ENCODE measurements at regions not wholly inside any gene's neighbourhood (a gene's known extent, or its start where the extent isn't known, plus 50 kb on each side); places are given as distances from the start of the nearest gene placed in this dataset.
A peak's percentile ranks its signal among the peaks of the same experiment; 100 is the strongest.
"Not testable (repeated sequence)": the region's sequence is repeated elsewhere in the genome, so short reads cannot be mapped to it uniquely, and the experiment has no call there.

DNA sequence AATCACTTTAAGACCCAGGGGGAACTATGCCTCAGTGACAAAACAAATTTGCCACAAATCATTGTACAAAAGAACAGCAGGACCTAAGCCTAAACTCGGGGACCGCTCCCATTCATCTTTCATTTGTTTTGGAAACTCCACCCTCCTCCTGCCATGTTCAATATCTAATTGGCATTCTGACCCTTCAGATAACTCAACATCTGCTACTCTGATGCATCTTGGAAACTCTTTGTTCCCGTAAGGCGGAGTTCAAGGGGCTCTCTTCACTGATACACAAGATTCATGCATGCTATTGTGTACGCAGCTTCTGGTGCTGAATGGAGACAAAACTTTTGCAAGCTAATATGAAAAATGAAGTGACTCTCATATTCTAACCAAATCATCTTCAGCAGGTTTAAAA lies 187.6 kb downstream of the ZFP64 start:
- no peak overlapping the region for H3K27ac ChIP-seq
- no peaks in the 10 kb centered on the region for H3K9me3 ChIP-seq
- TF ChIP-seq, protein P1, sequence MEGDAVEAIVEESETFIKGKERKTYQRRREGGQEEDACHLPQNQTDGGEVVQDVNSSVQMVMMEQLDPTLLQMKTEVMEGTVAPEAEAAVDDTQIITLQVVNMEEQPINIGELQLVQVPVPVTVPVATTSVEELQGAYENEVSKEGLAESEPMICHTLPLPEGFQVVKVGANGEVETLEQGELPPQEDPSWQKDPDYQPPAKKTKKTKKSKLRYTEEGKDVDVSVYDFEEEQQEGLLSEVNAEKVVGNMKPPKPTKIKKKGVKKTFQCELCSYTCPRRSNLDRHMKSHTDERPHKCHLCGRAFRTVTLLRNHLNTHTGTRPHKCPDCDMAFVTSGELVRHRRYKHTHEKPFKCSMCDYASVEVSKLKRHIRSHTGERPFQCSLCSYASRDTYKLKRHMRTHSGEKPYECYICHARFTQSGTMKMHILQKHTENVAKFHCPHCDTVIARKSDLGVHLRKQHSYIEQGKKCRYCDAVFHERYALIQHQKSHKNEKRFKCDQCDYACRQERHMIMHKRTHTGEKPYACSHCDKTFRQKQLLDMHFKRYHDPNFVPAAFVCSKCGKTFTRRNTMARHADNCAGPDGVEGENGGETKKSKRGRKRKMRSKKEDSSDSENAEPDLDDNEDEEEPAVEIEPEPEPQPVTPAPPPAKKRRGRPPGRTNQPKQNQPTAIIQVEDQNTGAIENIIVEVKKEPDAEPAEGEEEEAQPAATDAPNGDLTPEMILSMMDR (IDR thresholded peaks at IDR 0.05) = no peak
- no peaks in the 10 kb centered on the region for H3K27me3 ChIP-seq
- FAIRE-seq (no peak), ATAC-seq (no peak), DNase-seq (no peak)
- WGBS, 2 donors = 80 to 81% methylated on average over 5 of the region's 5 CpGs
- intact Hi-C loops (cut with DNase I) = no loop called here
- H3K4me3 ChIP-seq = no peak overlapping the region
- H3K4me1 ChIP-seq = no peaks in the 10 kb centered on the region
- no peaks in the 10 kb centered on the region for H3K36me3 ChIP-seq

DNA sequence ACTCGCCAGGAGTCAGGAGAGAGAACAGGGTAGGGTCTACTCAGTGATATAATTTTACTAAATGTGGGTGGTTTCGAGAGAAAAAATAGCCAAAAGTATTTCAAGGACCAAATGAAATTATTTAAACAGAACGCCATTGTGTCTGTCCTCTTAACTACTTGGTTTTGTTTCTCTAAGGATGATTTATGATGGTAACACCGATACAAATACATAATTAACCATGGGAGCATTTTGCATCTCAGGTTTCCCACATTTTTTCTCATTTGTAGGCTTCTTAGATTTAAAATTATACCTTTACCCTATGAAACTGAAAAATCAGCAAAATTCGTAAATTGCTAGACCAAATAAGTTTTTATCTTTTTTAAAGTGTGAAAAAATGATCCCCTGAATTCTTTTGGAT lies 188.2 kb downstream of the ZFP64 start:
- intact Hi-C loops (cut with DNase I) = no loop called here

DNA sequence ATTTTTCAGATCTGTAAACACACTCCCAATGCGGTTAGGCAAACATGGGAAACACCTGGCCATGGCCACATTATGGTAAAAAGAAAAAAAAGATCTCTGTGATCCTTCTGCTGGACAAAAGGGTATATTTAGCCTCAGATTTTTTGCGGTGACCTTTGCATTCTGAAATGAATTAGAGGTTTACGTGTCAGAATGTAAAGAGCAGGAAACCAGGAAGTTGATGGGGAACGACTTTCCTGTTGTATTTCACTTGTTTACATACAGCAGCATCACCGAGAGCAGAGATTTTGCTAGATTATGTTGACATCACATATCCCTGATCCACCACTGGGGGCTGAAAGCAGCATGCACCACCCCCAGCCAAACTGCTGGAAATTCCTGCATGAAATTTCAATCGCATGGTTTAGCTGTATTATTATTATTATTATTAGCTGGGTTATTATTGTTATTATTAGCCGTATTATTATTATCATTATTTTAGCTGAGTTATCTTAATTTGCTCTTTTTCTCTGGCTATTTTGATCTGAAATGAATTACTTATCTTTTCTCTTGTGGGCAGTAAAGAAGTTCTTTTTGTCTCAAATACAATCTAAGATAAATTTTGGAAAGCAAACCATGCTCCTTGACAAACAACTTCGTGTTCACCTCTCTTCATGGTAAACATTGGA lies 189.4 kb downstream of the ZFP64 start:
- TF ChIP-seq, protein P1 (IDR thresholded peaks at IDR 0.05) = no peak
- DNase-seq = no peak

More for the DNA sequence above, 188.2 kb downstream of the ZFP64 start:
- no peaks in the 10 kb centered on the region for H3K9me3 ChIP-seq
- WGBS, 2 donors = 38 to 48% methylated on average over 5 of the region's 5 CpGs
- TF ChIP-seq, protein P1 (IDR thresholded peaks at IDR 0.05) = no peak
- no peaks in the 10 kb centered on the region for H3K4me1 ChIP-seq
- DNase-seq (no peak), ATAC-seq (no peak), FAIRE-seq (no peak)
- no peak overlapping the region for H3K4me3 ChIP-seq
- no peaks in the 10 kb centered on the region for H3K27me3 ChIP-seq
- H3K36me3 ChIP-seq = no peaks in the 10 kb centered on the region
- H3K27ac ChIP-seq = peak overlapping the region in 1 of 4 donors; percentile 1

DNA sequence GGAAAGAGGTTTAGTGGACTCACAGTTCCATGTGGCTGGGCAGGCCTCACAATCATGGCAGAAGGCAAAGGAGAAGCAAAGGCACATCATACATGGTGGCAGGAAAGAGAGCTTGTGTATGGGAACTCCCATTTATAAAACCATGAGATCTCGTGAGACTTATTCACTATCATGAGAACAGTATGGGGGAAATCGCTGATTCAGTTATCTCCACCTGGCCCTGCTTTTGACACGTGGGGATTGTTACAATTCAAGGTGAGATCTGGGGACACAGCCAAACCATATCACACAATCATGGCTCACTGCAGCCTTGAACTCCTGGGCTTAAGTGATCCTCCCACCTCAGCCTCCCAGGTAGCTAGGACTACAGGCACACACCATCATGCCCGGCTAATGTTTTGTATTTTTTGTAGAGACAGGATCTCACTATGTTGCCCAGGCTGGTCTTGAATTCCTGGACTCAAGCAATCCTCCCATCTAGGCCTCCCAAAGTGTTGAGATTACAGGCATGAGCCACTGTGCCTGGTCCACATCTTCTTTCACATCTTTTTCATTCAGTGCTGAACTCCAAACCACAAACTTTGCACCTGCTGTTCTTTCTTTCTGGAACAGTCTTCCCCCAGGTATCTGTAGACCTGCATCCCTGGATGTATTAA lies 194.2 kb downstream of the ZFP64 start:
- H3K4me1 ChIP-seq; FAIRE-seq; DNase-seq; H3K36me3 ChIP-seq; H3K4me3 ChIP-seq; intact Hi-C loops (cut with DNase I); H3K27me3 ChIP-seq; H3K9me3 ChIP-seq; H3K27ac ChIP-seq; ATAC-seq: not testable (repeated sequence)
- 56 to 62% methylated on average over 4 of the region's 4 CpGs for WGBS, 2 donors

More for the DNA sequence above, 189.4 kb downstream of the ZFP64 start:
- WGBS, 2 donors = 25 to 27% methylated on average over 8 of the region's 8 CpGs
- Histone ChIP-seq H3K36me3 (no peaks in the 10 kb centered on the region), H3K27ac (no peak overlapping the region), H3K27me3 (no peaks in the 10 kb centered on the region), H3K4me3 (no peak overlapping the region), H3K9me3 (no peaks in the 10 kb centered on the region), H3K4me1 (no peaks in the 10 kb centered on the region)
- intact Hi-C loops (cut with DNase I) = no loop called here
- no peak for ATAC-seq
- no peak for FAIRE-seq

DNA sequence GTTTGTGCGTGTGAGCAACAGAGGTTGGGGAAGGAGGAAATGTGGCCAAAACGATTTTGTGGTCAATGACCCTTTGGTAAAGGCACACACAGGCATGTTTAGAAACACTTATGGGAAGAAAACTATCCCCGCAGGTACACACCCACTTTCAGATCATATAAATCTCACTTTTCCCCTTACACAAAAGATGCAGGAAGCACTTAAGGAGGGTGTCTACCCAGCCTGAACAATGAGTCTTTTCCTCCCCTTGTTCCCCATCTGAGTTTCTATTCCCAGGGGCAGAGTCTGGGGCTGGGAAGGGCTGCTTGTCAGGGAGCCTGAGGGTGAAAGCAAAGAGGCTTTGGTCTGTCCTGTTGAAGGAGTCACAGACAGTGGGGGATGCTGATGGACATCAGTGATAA lies 193.2 kb upstream of the SALL4 start:
- H3K36me3 ChIP-seq = no peaks in the 10 kb centered on the region
- DNase-seq = no peak
- H3K9me3 ChIP-seq = no peaks in the 10 kb centered on the region
- no peak overlapping the region for H3K27ac ChIP-seq
- no peak for FAIRE-seq
- no peaks in the 10 kb centered on the region for H3K27me3 ChIP-seq
- ATAC-seq = no peak
- H3K4me3 ChIP-seq = no peak overlapping the region
- 49 to 69% methylated on average over 3 of the region's 3 CpGs for WGBS, 2 donors
- no peaks in the 10 kb centered on the region for H3K4me1 ChIP-seq
- intact Hi-C loops (cut with DNase I) = no loop called here
- TF ChIP-seq, protein P1 (IDR thresholded peaks at IDR 0.05) = no peak
